H1 (cell line): ENCODE measurements at regions not wholly inside any gene's neighbourhood (a gene's known extent, or its start where the extent isn't known, plus 50 kb on each side); places are given as distances from the start of the nearest gene placed in this dataset.

Experiments
- CTCF ChIA-PET: fragments of 300-600 bp; sonication (Branson Sonifier 250); formaldehyde crosslinking; loops from one replicate; lab custom pipeline; 2021; ENCODE audit not compliant: partially characterized antibody; lab: Charles Lee
- POLR2A ChIA-PET: fragments of 300-600 bp; sonication (Branson Sonifier 250); formaldehyde crosslinking; loops from one replicate; lab custom pipeline; 2021; ENCODE audit warnings: inconsistent platforms; ENCODE audit not compliant: partially characterized antibody; lab: Charles Lee
- DNase-seq, 2 experiments: peaks; one replicate each; pipeline versions ENCODE4 v3.0.0 to v3.0.0-alpha.2; 2010 to 2022; ENCODE audit warnings: low spot score in 2 of 2, low read depth in 1 of 2, mixed read lengths in 1 of 2
- FAIRE-seq: peaks from 2 replicates; lab custom pipeline; 2011; peaks lifted over from hg19 to GRCh38; lab: Jason Lieb, UNC
- H2AFZ ChIP-seq: 2 replicates; pipeline ENCODE4 v1.8.1; 2012; ENCODE audit warnings: low read length, inconsistent platforms
- H2AK5ac ChIP-seq: 2 replicates; pipeline ENCODE4 v1.6.1; 2013; ENCODE audit warnings: low read depth, low read length
- H2BK120ac ChIP-seq: replicated peaks from 2 replicates; pipeline ENCODE3; 2013; ENCODE audit warnings: low read depth, low read length, inconsistent platforms
- H2BK12ac ChIP-seq: 2 replicates; pipeline ENCODE4 v1.6.1; 2013; ENCODE audit warnings: low read depth, low read length
- H2BK15ac ChIP-seq: 2 replicates; pipeline ENCODE4 v1.6.1; 2013; ENCODE audit warnings: low read length
- H2BK20ac ChIP-seq: 2 replicates; pipeline ENCODE4 v1.6.1; 2013; ENCODE audit warnings: low read length
- H2BK5ac ChIP-seq: 2 replicates; pipeline ENCODE4 v1.6.1; 2013; ENCODE audit warnings: low read depth, low read length
- H3K14ac ChIP-seq: 2 replicates; pipeline ENCODE4 v1.6.1; 2013; ENCODE audit warnings: inconsistent platforms; ENCODE audit not compliant: insufficient read length
- H3K18ac ChIP-seq: 2 replicates; pipeline ENCODE4 v1.6.1; 2013; ENCODE audit warnings: low read length; ENCODE audit errors: extremely low read depth
- H3K23ac ChIP-seq: 2 replicates; pipeline ENCODE4 v1.6.1; 2013; ENCODE audit warnings: inconsistent platforms; ENCODE audit not compliant: insufficient read length
- H3K23me2 ChIP-seq: 2 replicates; pipeline ENCODE4 v1.6.1; 2013; ENCODE audit warnings: low read depth, low read length
- H3K27ac ChIP-seq: 2 replicates; pipeline ENCODE4 v1.6.1; 2011; ENCODE audit warnings: low read depth, low read length, inconsistent platforms
- H3K27me3 ChIP-seq, 4 experiments: replicated peaks in 1 of 4; 1 replicate in 1 of 4; 2 replicates in 3 of 4; pipeline versions ENCODE4 v1.6.1 to v1.8.1; 2011 to 2013; ENCODE audit warnings: low read length in 3 of 4, mild to moderate bottlenecking in 3 of 4, inconsistent platforms in 2 of 4, mixed read lengths in 2 of 4, moderate library complexity in 1 of 4; ENCODE audit not compliant: control insufficient read depth in 3 of 4, insufficient read depth in 3 of 4; ENCODE audit errors: extremely low read depth in 1 of 4
- H3K36me3 ChIP-seq, 4 experiments: 2 replicates each; pipeline versions ENCODE4 v1.6.1 to v1.8.1; 2011 to 2013; ENCODE audit warnings: mild to moderate bottlenecking in 4 of 4, low read length in 3 of 4, moderate library complexity in 2 of 4, control low read depth in 1 of 4, inconsistent platforms in 1 of 4; ENCODE audit not compliant: insufficient read depth in 4 of 4, control insufficient read depth in 2 of 4
- H3K4ac ChIP-seq: replicated peaks from 2 replicates; pipeline ENCODE3; 2013; ENCODE audit warnings: low read length, low read depth, mixed read lengths, inconsistent platforms; ENCODE audit not compliant: insufficient read length
- H3K4me1 ChIP-seq, 4 experiments: replicated peaks in 1 of 4; 1 replicate in 1 of 4; 2 replicates in 3 of 4; pipeline versions ENCODE4 v1.6.1 to v1.8.1; 2011 to 2013; ENCODE audit warnings: low read length in 3 of 4, inconsistent platforms in 2 of 4, mixed read lengths in 1 of 4; ENCODE audit not compliant: insufficient read depth in 4 of 4, control insufficient read depth in 3 of 4
- H3K4me2 ChIP-seq, 2 experiments: 2 replicates each; pipeline versions ENCODE4 v1.6.1 to v1.8.1; 2011 to 2013; ENCODE audit warnings: low read depth in 2 of 2, low read length in 2 of 2, control low read depth in 1 of 2, inconsistent platforms in 1 of 2, mild to moderate bottlenecking in 1 of 2; ENCODE audit not compliant: insufficient read depth in 1 of 2
- H3K4me3 ChIP-seq, 4 experiments: fragments of 200-600, 300-600 bp in 1 of 4; sonication (generic), shearing (Covaris generic), sonication (Bioruptor Twin) in 1 of 4; 2 replicates each; pipeline versions ENCODE4 v1.5.1 to v1.8.1; 2011 to 2016; ENCODE audit warnings: low read length in 4 of 4, low read depth in 3 of 4, control low read depth in 2 of 4, inconsistent platforms in 2 of 4, mild to moderate bottlenecking in 2 of 4, mixed read lengths in 1 of 4, moderate library complexity in 1 of 4; ENCODE audit not compliant: insufficient read depth in 2 of 4; ENCODE audit errors: extremely low read depth in 1 of 4
- H3K56ac ChIP-seq: replicated peaks from 2 replicates; pipeline ENCODE3; 2013; ENCODE audit warnings: low read depth, mild to moderate bottlenecking, mixed read lengths, low read length, inconsistent platforms; ENCODE audit not compliant: insufficient read length
- H3K79me1 ChIP-seq: 2 replicates; pipeline ENCODE4 v1.6.1; 2013; ENCODE audit warnings: low read depth, low read length, control low read depth
- H3K79me2 ChIP-seq, 2 experiments: 2 replicates each; pipeline versions ENCODE4 v1.6.1 to v1.8.1; 2012 to 2013; ENCODE audit warnings: low read length in 2 of 2, mild to moderate bottlenecking in 2 of 2, inconsistent platforms in 1 of 2; ENCODE audit not compliant: insufficient read depth in 2 of 2, control insufficient read depth in 1 of 2
- H3K9ac ChIP-seq, 4 experiments: replicated peaks in 1 of 4; 1 replicate in 1 of 4; 2 replicates in 3 of 4; pipeline versions ENCODE4 v1.6.1 to v1.8.1; 2011 to 2013; ENCODE audit warnings: low read depth in 3 of 4, low read length in 3 of 4, control low read depth in 2 of 4, mild to moderate bottlenecking in 2 of 4, moderate library complexity in 2 of 4, inconsistent platforms in 1 of 4; ENCODE audit errors: extremely low read depth in 1 of 4
- H3K9me3 ChIP-seq, 2 experiments: 2 replicates each; pipeline versions ENCODE4 v1.6.1 to v1.8.1; 2012 to 2013; ENCODE audit warnings: mild to moderate bottlenecking in 2 of 2, moderate library complexity in 2 of 2, control low read depth in 1 of 2, inconsistent platforms in 1 of 2, low read depth in 1 of 2, low read length in 1 of 2, mixed read lengths in 1 of 2; ENCODE audit not compliant: insufficient read depth in 2 of 2
- H4K20me1 ChIP-seq, 2 experiments: replicated peaks in 1 of 2; 2 replicates each; pipeline versions ENCODE3 to v1.8.1; 2011 to 2013; ENCODE audit warnings: inconsistent platforms in 2 of 2, low read length in 2 of 2, mild to moderate bottlenecking in 1 of 2; ENCODE audit not compliant: insufficient read depth in 2 of 2, control insufficient read depth in 1 of 2
- H4K5ac ChIP-seq: 2 replicates; pipeline ENCODE4 v1.6.1; 2013; ENCODE audit warnings: low read length, low read depth, mixed read lengths, inconsistent platforms; ENCODE audit not compliant: insufficient read length
- H4K8ac ChIP-seq: 2 replicates; pipeline ENCODE4 v1.8.0; 2013; ENCODE audit warnings: mild to moderate bottlenecking, moderate library complexity, low read length, inconsistent platforms; ENCODE audit not compliant: insufficient read depth; ENCODE audit errors: extremely low read depth
- H4K91ac ChIP-seq: replicated peaks from 2 replicates; pipeline ENCODE3; 2013; ENCODE audit warnings: low read length, mixed read lengths, inconsistent platforms; ENCODE audit not compliant: insufficient read length
- BACH1 ChIP-seq: IDR thresholded peaks from 2 replicates; pipeline ENCODE4 v1.6.1; 2012; ENCODE audit warnings: low read length, improper control_type of control experiment
- GTF2F1 ChIP-seq: IDR thresholded peaks from 2 replicates; pipeline ENCODE4 v1.6.1; 2012; ENCODE audit warnings: low read depth, low read length, improper control_type of control experiment, borderline replicate concordance
- RFX5 ChIP-seq: IDR thresholded peaks from 2 replicates; pipeline ENCODE4 v1.6.1; 2011; ENCODE audit warnings: low read depth, low read length, improper control_type of control experiment, borderline replicate concordance
- SIRT6 ChIP-seq: IDR thresholded peaks from one replicate; pipeline ENCODE4 v1.7.1; 2012; ENCODE audit warnings: low read length, inconsistent platforms
- TAF7 ChIP-seq: optimal IDR thresholded peaks from 2 replicates; pipeline ENCODE3; 2011; ENCODE audit warnings: low read depth, mild to moderate bottlenecking, inconsistent platforms, low read length, moderate library complexity, borderline replicate concordance
- WGBS, 2 experiments: shearing (Covaris generic) in 1 of 2; methylation state at CpG; one replicate each; pipeline versions ENCODE4 v1.1.6 to v1.1.7; 2013 to 2015; ENCODE audit warnings: low lambda C conversion rate in 2 of 2, mixed read lengths in 2 of 2, inconsistent platforms in 1 of 2, low coverage in 1 of 2, missing lambda C conversion rate in 1 of 2; ENCODE audit not compliant: insufficient replicate concordance in 2 of 2, insufficient coverage in 1 of 2, insufficient read length in 1 of 2; ENCODE audit errors: extremely low coverage in 1 of 2, missing lambda C conversion rate in 1 of 2; 5-methylcytosine and 5-hydroxymethylcytosine counted together

DNA sequence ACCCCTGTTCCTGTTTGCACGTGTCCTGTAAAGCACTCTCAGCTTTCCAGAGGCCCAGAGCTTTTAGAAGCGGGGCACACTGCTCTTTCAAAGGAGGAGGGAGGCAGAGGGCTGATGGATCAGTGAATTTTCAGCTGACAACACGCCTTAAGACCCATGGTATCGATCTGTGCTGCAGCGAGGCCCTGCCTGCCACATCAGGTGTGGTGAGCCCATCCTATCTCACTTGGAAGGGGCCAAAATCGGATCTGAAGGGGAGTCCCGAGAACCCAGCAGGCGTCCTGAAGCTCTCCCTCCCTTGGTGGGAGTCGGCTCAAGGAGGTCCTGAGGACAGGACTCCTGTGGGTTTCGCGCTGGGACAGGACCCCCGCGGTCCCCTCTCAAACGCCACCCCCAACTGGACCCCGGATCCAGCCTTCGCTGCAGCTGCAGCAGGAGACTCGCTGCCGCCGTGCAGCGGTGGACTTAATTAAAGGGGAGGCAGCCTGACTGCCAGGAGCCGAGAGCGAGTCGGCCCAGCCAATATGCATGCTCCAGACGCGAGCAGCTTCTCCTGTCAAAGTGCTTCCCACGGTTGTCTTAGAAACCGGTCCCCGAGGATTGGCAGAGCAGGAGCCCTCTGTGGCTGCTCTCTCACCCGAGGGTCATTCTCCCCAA is 580.0 kb upstream of the ZNF337 start:
- H3K4ac ChIP-seq: no peak overlapping the region
- H3K9ac ChIP-seq: no peak overlapping the region
- H3K4me1 ChIP-seq: no peaks in the 10 kb centered on the region; a peak in 1 of 7 replicates
- TF ChIP-seq SIRT6 (no peak), TAF7 (no peak), GTF2F1 (no peak), RFX5 (no peak), BACH1 (no peak)
- no peaks in the 10 kb centered on the region for H3K79me2 ChIP-seq
- 82% methylated on average over 27 of the region's 29 CpGs; no CpG with 5 or more reads in 1 of the 2 experiments for WGBS, 2 experiments
- H3K36me3 ChIP-seq: no peaks in the 10 kb centered on the region
- H2BK15ac ChIP-seq: no peak overlapping the region
- no peak overlapping the region for H3K4me2 ChIP-seq
- no peak overlapping the region for H2AK5ac ChIP-seq
- H2AFZ ChIP-seq: no peak overlapping the region
- no peak overlapping the region for H3K56ac ChIP-seq
- no peak overlapping the region for H2BK5ac ChIP-seq
- POLR2A ChIA-PET: no interaction called here
- H4K20me1 ChIP-seq: no peaks in the 10 kb centered on the region
- no peak overlapping the region for H2BK20ac ChIP-seq
- peak in 1 of 2 experiments; percentile 45 for DNase-seq
- H3K27me3 ChIP-seq: no peaks in the 10 kb centered on the region
- no peak overlapping the region for H3K4me3 ChIP-seq
- H3K27ac ChIP-seq: no peak overlapping the region
- no peak overlapping the region for H3K18ac ChIP-seq
- no peak for FAIRE-seq
- H3K9me3 ChIP-seq: no peaks in the 10 kb centered on the region
- CTCF ChIA-PET: no interaction called here
- H3K79me1 ChIP-seq: no peaks in the 10 kb centered on the region
- H3K14ac ChIP-seq: no peak overlapping the region
- 0 out of 2 replicates have a peak overlapping the region, but pooled peaks have one; percentile 38 for H4K8ac ChIP-seq
- H2BK120ac ChIP-seq: no peak overlapping the region
- H3K23ac ChIP-seq: no peak overlapping the region
- H4K91ac ChIP-seq: no peak overlapping the region
- no peaks in the 10 kb centered on the region for H3K23me2 ChIP-seq
- no peak overlapping the region for H2BK12ac ChIP-seq
- H4K5ac ChIP-seq: no peak overlapping the region
